ENCODE measurements at regions not wholly inside any gene's neighbourhood (a gene's known extent, or its start where the extent isn't known, plus 50 kb on each side); places are given as distances from the start of the nearest gene placed in this dataset.

- H3K36me3 ChIP-seq: no peaks in the 10 kb centered on the region
- intact Hi-C loops (cut with DNase I): no loop called here
- H3K27me3 ChIP-seq (replicated peaks; ENCODE audit: insufficient read depth): no peaks in the 10 kb centered on the region
- no peaks in the 10 kb centered on the region for H3K9me3 ChIP-seq
- no peak overlapping the region for H3K27ac ChIP-seq
- DNase-seq (ENCODE audit: low spot score): no peak
- 16% methylated on average over 1 of the region's 1 CpG for WGBS
- TF ChIP-seq POLR2A (IDR thresholded peaks at IDR 0.05) (no peak), CTCF (IDR thresholded peaks at IDR 0.05) (no peak), POLR2AphosphoS5 (IDR thresholded peaks at IDR 0.05) (no peak)
- H3K4me3 ChIP-seq: no peak overlapping the region
- H3K4me1 ChIP-seq (replicated peaks): no peaks in the 10 kb centered on the region
These were observed 141.3 kb downstream of the EPC1 start for GRCh38 chr10:32205670-32206069.

GRCh38 chr10:32204606-32205005, 142.4 kb downstream of the EPC1 start:
- H3K4me3 ChIP-seq: no peak overlapping the region
- no peak overlapping the region for H3K27ac ChIP-seq
- H3K9me3 ChIP-seq: no peaks in the 10 kb centered on the region
- H3K27me3 ChIP-seq (replicated peaks; ENCODE audit: insufficient read depth): no peaks in the 10 kb centered on the region
- H3K4me1 ChIP-seq (replicated peaks): no peaks in the 10 kb centered on the region
- intact Hi-C loops (cut with DNase I): no loop called here
- 85% methylated on average over 2 of the region's 2 CpGs for WGBS
- TF ChIP-seq CTCF (IDR thresholded peaks at IDR 0.05) (no peak), POLR2AphosphoS5 (IDR thresholded peaks at IDR 0.05) (no peak), POLR2A (IDR thresholded peaks at IDR 0.05) (no peak)
- DNase-seq (ENCODE audit: low spot score): no peak
- no peaks in the 10 kb centered on the region for H3K36me3 ChIP-seq

GRCh38 chr10:32199714-32200394, 143.6 kb upstream of the KIF5B start:
- H3K4me1 ChIP-seq (replicated peaks): no peaks in the 10 kb centered on the region
- H3K27ac ChIP-seq: no peak overlapping the region
- H3K4me3 ChIP-seq: no peak overlapping the region
- H3K9me3 ChIP-seq: no peaks in the 10 kb centered on the region
- no peak for DNase-seq (ENCODE audit: low spot score)
- intact Hi-C loops (cut with DNase I): no loop called here
- H3K27me3 ChIP-seq (replicated peaks; ENCODE audit: insufficient read depth): no peaks in the 10 kb centered on the region
- TF ChIP-seq POLR2AphosphoS5 (IDR thresholded peaks at IDR 0.05) (no peak), CTCF (IDR thresholded peaks at IDR 0.05) (no peak), POLR2A (IDR thresholded peaks at IDR 0.05) (no peak)
- 62% methylated on average over 5 of the region's 5 CpGs for WGBS
- H3K36me3 ChIP-seq: no peaks in the 10 kb centered on the region

GRCh38 chr10:32197423-32197822, 141.2 kb upstream of the KIF5B start:
- H3K27ac ChIP-seq: no peak overlapping the region
- no peaks in the 10 kb centered on the region for H3K27me3 ChIP-seq (replicated peaks; ENCODE audit: insufficient read depth)
- no peaks in the 10 kb centered on the region for H3K4me1 ChIP-seq (replicated peaks)
- H3K36me3 ChIP-seq: no peaks in the 10 kb centered on the region
- 30% methylated on average over 5 of the region's 5 CpGs for WGBS
- H3K9me3 ChIP-seq: no peaks in the 10 kb centered on the region
- TF ChIP-seq CTCF (IDR thresholded peaks at IDR 0.05): no peak
- TF ChIP-seq POLR2AphosphoS5 (IDR thresholded peaks at IDR 0.05): no peak
- TF ChIP-seq POLR2A (IDR thresholded peaks at IDR 0.05): no peak
- intact Hi-C loops (cut with DNase I): no loop called here
- H3K4me3 ChIP-seq: no peak overlapping the region
- DNase-seq (ENCODE audit: low spot score): no peak

- H3K4me3 ChIP-seq: no peak overlapping the region
- intact Hi-C loops (cut with DNase I): loop anchor here (5.0 kb wide), 1 partner anchor 156 kb away; the partner anchor contains the start of gene EPC1
These were observed 134.8 kb upstream of the KIF5B start for GRCh38 chr10:32190890-32191491.

More at GRCh38 chr10:32190890-32191491, 134.8 kb upstream of the KIF5B start:
- Histone ChIP-seq H3K9me3 (no peaks in the 10 kb centered on the region), H3K27ac (no peak overlapping the region), H3K36me3 (no peaks in the 10 kb centered on the region), H3K4me1 (replicated peaks) (no peaks in the 10 kb centered on the region), H3K27me3 (replicated peaks; ENCODE audit: insufficient read depth) (no peaks in the 10 kb centered on the region)
- TF ChIP-seq POLR2A (IDR thresholded peaks at IDR 0.05): no peak
- TF ChIP-seq CTCF (IDR thresholded peaks at IDR 0.05): peak; percentile 41 to 80 (median 71)
- DNase-seq (ENCODE audit: low spot score): no peak

All from prostate gland (tissue), 2 donors.